HL-60 (cell line): ENCODE measurements at regions not wholly inside any gene's neighbourhood (a gene's known extent, or its start where the extent isn't known, plus 50 kb on each side); places are given as distances from the start of the nearest gene placed in this dataset.

Source experiments
- DNase-seq, 2 experiments: peaks; one replicate each; pipeline ENCODE4 v3.0.0-alpha.2; 2010 to 2020; ENCODE audit warnings: low read depth in 1 of 2, low spot score in 1 of 2
- H3K27ac ChIP-seq: fragments of 250-450 bp; sonication (Bioruptor Pico); replicated peaks from 2 replicates; pipeline ENCODE4 v1.5.1; 2020; ENCODE audit warnings: mild to moderate bottlenecking, moderate library complexity
- H3K27me3 ChIP-seq: fragments of 250-450 bp; sonication (Bioruptor Pico); 2 replicates; pipeline ENCODE4 v1.5.1; 2021; ENCODE audit warnings: mild to moderate bottlenecking, moderate library complexity; ENCODE audit not compliant: insufficient read depth, poor library complexity, severe bottlenecking
- H3K4me3 ChIP-seq: replicated peaks from 2 replicates; pipeline ENCODE4 v1.5.1; 2011; ENCODE audit warnings: mild to moderate bottlenecking, control low read depth, low read length; ENCODE audit not compliant: insufficient read depth
- GABPA ChIP-seq: IDR thresholded peaks from 2 replicates; pipeline ENCODE4 v1.6.1; 2012; ENCODE audit warnings: low read depth
- POLR2AphosphoS5 ChIP-seq: IDR thresholded peaks from 2 replicates; pipeline ENCODE4 v1.6.1; 2012; ENCODE audit warnings: low read depth
- SPI1 ChIP-seq: IDR thresholded peaks from 2 replicates; pipeline ENCODE4 v1.6.1; 2012; ENCODE audit warnings: low read depth, mild to moderate bottlenecking, borderline replicate concordance
- TF ChIP-seq, protein P1 (sequence below): IDR thresholded peaks from one replicate; pipeline ENCODE4 v1.5.1; 2011; ENCODE audit warnings: low read length, control low read depth, inconsistent platforms; ENCODE audit not compliant: insufficient read depth
- TF ChIP-seq, protein P2 (sequence below): IDR thresholded peaks from 2 replicates; pipeline ENCODE4 v1.6.1; 2012; ENCODE audit warnings: low read depth; ENCODE audit not compliant: insufficient replicate concordance

DNA sequence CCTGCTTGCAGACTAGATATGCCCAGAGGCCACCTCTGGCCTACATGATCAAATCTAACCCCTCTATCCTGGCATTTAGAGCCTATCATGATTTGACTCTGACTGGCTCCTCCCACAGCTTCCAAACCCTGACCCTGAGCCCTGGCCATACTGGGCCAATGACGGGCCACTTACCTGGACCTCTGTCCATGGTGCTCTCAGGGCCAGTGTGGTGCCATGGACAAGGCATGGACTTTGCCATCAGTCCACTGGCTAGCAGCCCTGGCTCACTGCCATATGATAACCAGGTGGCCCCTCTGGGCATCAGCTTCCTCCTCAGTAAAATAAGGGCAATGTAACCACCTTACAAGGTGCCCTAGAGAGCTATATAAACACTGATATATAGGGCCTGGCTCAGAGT is 713.4 kb downstream of the PTPRU start:
- H3K4me3 ChIP-seq = no peak overlapping the region
- no peak for DNase-seq
- H3K27me3 ChIP-seq = no peaks in the 10 kb centered on the region
- no peak overlapping the region for H3K27ac ChIP-seq
- TF ChIP-seq, protein P1, sequence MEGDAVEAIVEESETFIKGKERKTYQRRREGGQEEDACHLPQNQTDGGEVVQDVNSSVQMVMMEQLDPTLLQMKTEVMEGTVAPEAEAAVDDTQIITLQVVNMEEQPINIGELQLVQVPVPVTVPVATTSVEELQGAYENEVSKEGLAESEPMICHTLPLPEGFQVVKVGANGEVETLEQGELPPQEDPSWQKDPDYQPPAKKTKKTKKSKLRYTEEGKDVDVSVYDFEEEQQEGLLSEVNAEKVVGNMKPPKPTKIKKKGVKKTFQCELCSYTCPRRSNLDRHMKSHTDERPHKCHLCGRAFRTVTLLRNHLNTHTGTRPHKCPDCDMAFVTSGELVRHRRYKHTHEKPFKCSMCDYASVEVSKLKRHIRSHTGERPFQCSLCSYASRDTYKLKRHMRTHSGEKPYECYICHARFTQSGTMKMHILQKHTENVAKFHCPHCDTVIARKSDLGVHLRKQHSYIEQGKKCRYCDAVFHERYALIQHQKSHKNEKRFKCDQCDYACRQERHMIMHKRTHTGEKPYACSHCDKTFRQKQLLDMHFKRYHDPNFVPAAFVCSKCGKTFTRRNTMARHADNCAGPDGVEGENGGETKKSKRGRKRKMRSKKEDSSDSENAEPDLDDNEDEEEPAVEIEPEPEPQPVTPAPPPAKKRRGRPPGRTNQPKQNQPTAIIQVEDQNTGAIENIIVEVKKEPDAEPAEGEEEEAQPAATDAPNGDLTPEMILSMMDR = no peak
- TF ChIP-seq, protein P2, sequence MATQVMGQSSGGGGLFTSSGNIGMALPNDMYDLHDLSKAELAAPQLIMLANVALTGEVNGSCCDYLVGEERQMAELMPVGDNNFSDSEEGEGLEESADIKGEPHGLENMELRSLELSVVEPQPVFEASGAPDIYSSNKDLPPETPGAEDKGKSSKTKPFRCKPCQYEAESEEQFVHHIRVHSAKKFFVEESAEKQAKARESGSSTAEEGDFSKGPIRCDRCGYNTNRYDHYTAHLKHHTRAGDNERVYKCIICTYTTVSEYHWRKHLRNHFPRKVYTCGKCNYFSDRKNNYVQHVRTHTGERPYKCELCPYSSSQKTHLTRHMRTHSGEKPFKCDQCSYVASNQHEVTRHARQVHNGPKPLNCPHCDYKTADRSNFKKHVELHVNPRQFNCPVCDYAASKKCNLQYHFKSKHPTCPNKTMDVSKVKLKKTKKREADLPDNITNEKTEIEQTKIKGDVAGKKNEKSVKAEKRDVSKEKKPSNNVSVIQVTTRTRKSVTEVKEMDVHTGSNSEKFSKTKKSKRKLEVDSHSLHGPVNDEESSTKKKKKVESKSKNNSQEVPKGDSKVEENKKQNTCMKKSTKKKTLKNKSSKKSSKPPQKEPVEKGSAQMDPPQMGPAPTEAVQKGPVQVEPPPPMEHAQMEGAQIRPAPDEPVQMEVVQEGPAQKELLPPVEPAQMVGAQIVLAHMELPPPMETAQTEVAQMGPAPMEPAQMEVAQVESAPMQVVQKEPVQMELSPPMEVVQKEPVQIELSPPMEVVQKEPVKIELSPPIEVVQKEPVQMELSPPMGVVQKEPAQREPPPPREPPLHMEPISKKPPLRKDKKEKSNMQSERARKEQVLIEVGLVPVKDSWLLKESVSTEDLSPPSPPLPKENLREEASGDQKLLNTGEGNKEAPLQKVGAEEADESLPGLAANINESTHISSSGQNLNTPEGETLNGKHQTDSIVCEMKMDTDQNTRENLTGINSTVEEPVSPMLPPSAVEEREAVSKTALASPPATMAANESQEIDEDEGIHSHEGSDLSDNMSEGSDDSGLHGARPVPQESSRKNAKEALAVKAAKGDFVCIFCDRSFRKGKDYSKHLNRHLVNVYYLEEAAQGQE = peak; percentile 35
- TF ChIP-seq GABPA = no peak

DNA sequence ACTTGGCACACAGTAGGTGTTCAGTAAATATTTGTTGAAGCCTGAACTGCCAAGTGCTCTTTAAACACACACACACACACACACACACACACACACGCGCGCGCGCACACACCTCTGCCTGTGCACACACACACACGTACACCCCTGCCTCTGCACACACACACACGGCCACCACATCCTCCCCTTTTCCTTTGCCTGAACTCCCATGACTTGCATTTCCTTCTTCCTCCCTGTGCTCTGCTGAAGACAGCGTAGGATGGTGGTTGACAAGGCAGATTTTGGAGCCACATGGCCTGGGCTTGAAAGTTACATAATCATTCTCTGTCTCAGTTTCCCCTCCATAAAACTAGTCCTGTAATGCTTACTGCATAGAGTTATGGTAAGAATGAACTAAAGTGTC is 712.3 kb downstream of the PTPRU start:
- Histone ChIP-seq H3K4me3 (no peak overlapping the region), H3K27ac (no peak overlapping the region), H3K27me3 (no peaks in the 10 kb centered on the region)
- DNase-seq = no peak
- no peak for TF ChIP-seq SPI1
- TF ChIP-seq, protein P2 = no peak
- TF ChIP-seq GABPA = no peak
- TF ChIP-seq, protein P1 = no peak
- TF ChIP-seq POLR2AphosphoS5 = no peak

DNA sequence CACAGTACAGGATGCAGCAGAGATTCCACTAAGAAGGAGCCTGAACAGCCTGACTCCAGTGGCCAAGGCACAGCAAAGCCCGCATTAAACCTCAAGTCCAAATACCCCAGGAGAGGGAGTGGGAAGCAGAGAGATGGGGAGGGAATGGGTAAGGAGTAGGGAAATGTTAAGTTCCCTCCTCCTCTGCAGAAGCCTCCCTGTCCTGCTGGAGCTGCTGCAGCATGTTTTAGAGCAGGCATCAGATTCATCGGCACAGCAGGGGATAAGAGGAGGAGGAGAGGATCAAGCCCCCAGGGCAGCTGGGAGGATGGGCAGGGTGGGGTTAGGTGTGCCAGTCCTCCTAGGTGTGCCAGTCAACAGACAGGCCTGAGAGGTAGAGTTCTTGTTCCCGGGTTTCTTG is 709.7 kb downstream of the PTPRU start:
- Histone ChIP-seq H3K27ac (no peak overlapping the region), H3K4me3 (no peak overlapping the region), H3K27me3 (no peaks in the 10 kb centered on the region)
- no peak for DNase-seq
- TF ChIP-seq, protein P2 = no peak
- TF ChIP-seq, protein P1 = no peak
- TF ChIP-seq POLR2AphosphoS5 = no peak
- TF ChIP-seq SPI1 = no peak
- no peak for TF ChIP-seq GABPA
